ENCODE measurements at regions not wholly inside any gene's neighbourhood (a gene's known extent, or its start where the extent isn't known, plus 50 kb on each side); places are given as distances from the start of the nearest gene placed in this dataset.
A peak's percentile ranks its signal among the peaks of the same experiment; 100 is the strongest.

GRCh38 chr20:39890697-39891096 lies 798.3 kb downstream of the MAFB start:
- no peak for DNase-seq

GRCh38 chr20:39888310-39888709 lies 800.7 kb downstream of the MAFB start:
- DNase-seq: no peak

GRCh38 chr20:39886650-39887190 lies 802.3 kb downstream of the MAFB start:
- no peak for DNase-seq

- DNase-seq: no peak
Measured at GRCh38 chr20:39885975-39886649, 802.9 kb downstream of the MAFB start.

GRCh38 chr20:39882806-39883205 lies 806.2 kb downstream of the MAFB start:
- DNase-seq: no peak

GRCh38 chr20:39880890-39881289 lies 808.1 kb downstream of the MAFB start:
- peak; percentile 57 for DNase-seq

- no peak for DNase-seq
Measured at GRCh38 chr20:39879296-39879695, 809.7 kb downstream of the MAFB start.

- no peak for DNase-seq
Measured at GRCh38 chr20:39878809-39879208, 810.2 kb downstream of the MAFB start.

GRCh38 chr20:39878320-39878719 lies 810.7 kb downstream of the MAFB start:
- DNase-seq: no peak

GRCh38 chr20:39877788-39878187 lies 811.2 kb downstream of the MAFB start:
- no peak for DNase-seq

- DNase-seq: peak; percentile 87
Measured at GRCh38 chr20:39876976-39877635, 811.9 kb downstream of the MAFB start.

GRCh38 chr20:39875492-39876110 lies 813.4 kb downstream of the MAFB start:
- no peak for DNase-seq

- peak; percentile 89 for DNase-seq
Measured at GRCh38 chr20:39874049-39874893, 814.8 kb downstream of the MAFB start.

- DNase-seq: peak; percentile 82
Measured at GRCh38 chr20:39873286-39873685, 815.8 kb downstream of the MAFB start.

- no peak for DNase-seq
Measured at GRCh38 chr20:39871013-39871412, 818.0 kb downstream of the MAFB start.

GRCh38 chr20:39865446-39865845 lies 823.6 kb downstream of the MAFB start:
- no peak for DNase-seq

GRCh38 chr20:39862470-39862891 lies 826.6 kb downstream of the MAFB start:
- DNase-seq: no peak

GRCh38 chr20:39861381-39861780 lies 827.7 kb downstream of the MAFB start:
- peak; percentile 97 for DNase-seq

- no peak for DNase-seq
Measured at GRCh38 chr20:39857835-39858234, 831.2 kb downstream of the MAFB start.

- no peak for DNase-seq
Measured at GRCh38 chr20:39857187-39857586, 831.8 kb downstream of the MAFB start.

GRCh38 chr20:39855799-39856198 lies 833.2 kb downstream of the MAFB start:
- no peak for DNase-seq

GRCh38 chr20:39855056-39855455 lies 834.0 kb downstream of the MAFB start:
- DNase-seq: no peak

- no peak for DNase-seq
Measured at GRCh38 chr20:39853636-39854035, 835.4 kb downstream of the MAFB start.
